ENCODE measurements at regions not wholly inside any gene's neighbourhood (a gene's known extent, or its start where the extent isn't known, plus 50 kb on each side); places are given as distances from the start of the nearest gene placed in this dataset.

DNA sequence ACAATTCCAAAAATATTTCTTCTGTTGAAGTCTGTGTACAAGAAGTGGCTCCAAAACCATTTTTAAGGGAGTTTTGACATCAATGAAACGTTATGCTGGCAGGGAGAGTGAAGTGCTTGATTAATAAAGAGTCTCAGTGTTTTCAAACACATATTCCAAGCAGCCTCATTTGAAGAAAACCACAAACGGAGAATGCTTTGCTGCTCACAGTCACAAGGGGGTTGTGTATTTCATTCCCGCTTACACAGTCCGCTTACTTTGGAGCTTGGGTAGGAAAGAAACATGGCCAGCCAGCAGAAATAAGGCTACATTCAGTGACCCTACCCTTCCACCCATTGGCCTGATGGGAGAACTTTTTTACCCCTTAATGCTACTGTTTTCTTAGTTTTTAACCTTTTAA is 586.2 kb downstream of the RAB28 start:
- no peaks in the 10 kb centered on the region for H3K4me1 ChIP-seq (ENCODE audit: control insufficient read depth, extremely low read depth, insufficient read depth, low read length)
- no peaks in the 10 kb centered on the region for H3K79me2 ChIP-seq (ENCODE audit: control insufficient read depth, insufficient read depth, low read length)
- no peak overlapping the region for H3K4me2 ChIP-seq (ENCODE audit: control insufficient read depth, extremely low read depth, insufficient read depth, low read depth, low read length)
- no peak overlapping the region for H3K27ac ChIP-seq (ENCODE audit: control insufficient read depth, insufficient read depth, low read length)
- H3K27me3 ChIP-seq (ENCODE audit: control insufficient read depth, extremely low read depth, insufficient read depth, low read length) = no peaks in the 10 kb centered on the region
- H2AFZ ChIP-seq (ENCODE audit: control insufficient read depth, low read length) = no peak overlapping the region
- H3K9me1 ChIP-seq (ENCODE audit: control insufficient read depth, extremely low read depth, insufficient read depth, low read length) = no peaks in the 10 kb centered on the region
- dilution Hi-C loops (cut with MboI; ENCODE audit: extremely low pct_ligation_motif_present, low sequenced_read_pairs) = no loop called here
- H3K36me3 ChIP-seq (ENCODE audit: control insufficient read depth in 2 of 2, extremely low read depth in 1 of 2, insufficient read depth in 2 of 2, low read length in 2 of 2) = no peaks in the 10 kb centered on the region
- H3K9ac ChIP-seq (ENCODE audit: control insufficient read depth, extremely low read depth, insufficient read depth, low read length) = no peak overlapping the region
- H3K9me3 ChIP-seq (ENCODE audit: control insufficient read depth, low read depth, low read length) = no peaks in the 10 kb centered on the region
- no peak overlapping the region for H3K4me3 ChIP-seq (ENCODE audit: control insufficient read depth in 2 of 3, extremely low read depth in 1 of 3, insufficient read depth in 2 of 3, low read depth in 1 of 3, low read length in 3 of 3)
- no peaks in the 10 kb centered on the region for H4K20me1 ChIP-seq (ENCODE audit: control insufficient read depth, extremely low read depth, insufficient read depth, low read length)
- TF ChIP-seq EZH2 (IDR thresholded peaks at IDR 0.05; ENCODE audit: low read length) = no peak
- TF ChIP-seq, protein P1, sequence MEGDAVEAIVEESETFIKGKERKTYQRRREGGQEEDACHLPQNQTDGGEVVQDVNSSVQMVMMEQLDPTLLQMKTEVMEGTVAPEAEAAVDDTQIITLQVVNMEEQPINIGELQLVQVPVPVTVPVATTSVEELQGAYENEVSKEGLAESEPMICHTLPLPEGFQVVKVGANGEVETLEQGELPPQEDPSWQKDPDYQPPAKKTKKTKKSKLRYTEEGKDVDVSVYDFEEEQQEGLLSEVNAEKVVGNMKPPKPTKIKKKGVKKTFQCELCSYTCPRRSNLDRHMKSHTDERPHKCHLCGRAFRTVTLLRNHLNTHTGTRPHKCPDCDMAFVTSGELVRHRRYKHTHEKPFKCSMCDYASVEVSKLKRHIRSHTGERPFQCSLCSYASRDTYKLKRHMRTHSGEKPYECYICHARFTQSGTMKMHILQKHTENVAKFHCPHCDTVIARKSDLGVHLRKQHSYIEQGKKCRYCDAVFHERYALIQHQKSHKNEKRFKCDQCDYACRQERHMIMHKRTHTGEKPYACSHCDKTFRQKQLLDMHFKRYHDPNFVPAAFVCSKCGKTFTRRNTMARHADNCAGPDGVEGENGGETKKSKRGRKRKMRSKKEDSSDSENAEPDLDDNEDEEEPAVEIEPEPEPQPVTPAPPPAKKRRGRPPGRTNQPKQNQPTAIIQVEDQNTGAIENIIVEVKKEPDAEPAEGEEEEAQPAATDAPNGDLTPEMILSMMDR (optimal IDR thresholded peaks at IDR 0.05 in 1 of 3, IDR thresholded peaks at IDR 0.05 in 1 of 3, conservative IDR thresholded peaks at IDR 0.05 in 1 of 3; ENCODE audit: extremely low read depth in 1 of 3, insufficient read depth in 2 of 3, low read length in 3 of 3) = no peak
- FAIRE-seq (no peak), DNase-seq (ENCODE audit: low read depth, low spot score) (no peak)

DNA sequence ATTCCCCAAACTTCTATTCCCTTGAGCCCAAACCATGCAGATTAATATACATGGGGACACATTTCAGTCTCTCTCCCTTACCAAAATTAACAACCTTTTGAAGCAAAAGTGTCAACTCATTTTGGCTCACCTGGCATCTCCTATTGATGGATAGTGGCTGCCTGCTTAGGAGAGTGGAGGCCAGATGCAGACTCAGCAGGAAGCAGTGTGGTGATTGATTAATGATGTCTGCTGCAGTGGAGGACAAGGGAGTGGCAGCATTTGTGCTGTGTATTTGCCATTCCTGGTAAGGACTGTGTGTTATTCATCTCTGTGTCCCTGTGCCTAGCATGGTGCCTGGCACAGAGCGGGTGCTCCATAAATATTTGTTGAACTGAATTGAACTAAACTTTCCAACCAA is 590.1 kb downstream of the RAB28 start:
- no peak for DNase-seq (ENCODE audit: low read depth, low spot score)
- Histone ChIP-seq H3K4me2 (ENCODE audit: control insufficient read depth, extremely low read depth, insufficient read depth, low read depth, low read length) (no peak overlapping the region), H3K9ac (ENCODE audit: control insufficient read depth, extremely low read depth, insufficient read depth, low read length) (no peak overlapping the region), H3K4me1 (ENCODE audit: control insufficient read depth, extremely low read depth, insufficient read depth, low read length) (no peaks in the 10 kb centered on the region), H3K9me3 (ENCODE audit: control insufficient read depth, low read depth, low read length) (no peaks in the 10 kb centered on the region), H3K9me1 (ENCODE audit: control insufficient read depth, extremely low read depth, insufficient read depth, low read length) (no peaks in the 10 kb centered on the region), H3K27me3 (ENCODE audit: control insufficient read depth, extremely low read depth, insufficient read depth, low read length) (no peaks in the 10 kb centered on the region), H4K20me1 (ENCODE audit: control insufficient read depth, extremely low read depth, insufficient read depth, low read length) (no peaks in the 10 kb centered on the region), H3K27ac (ENCODE audit: control insufficient read depth, insufficient read depth, low read length) (no peak overlapping the region), H3K36me3 (ENCODE audit: control insufficient read depth in 2 of 2, extremely low read depth in 1 of 2, insufficient read depth in 2 of 2, low read length in 2 of 2) (no peaks in the 10 kb centered on the region), H3K4me3 (ENCODE audit: control insufficient read depth in 2 of 3, extremely low read depth in 1 of 3, insufficient read depth in 2 of 3, low read depth in 1 of 3, low read length in 3 of 3) (no peak overlapping the region), H3K79me2 (ENCODE audit: control insufficient read depth, insufficient read depth, low read length) (no peaks in the 10 kb centered on the region), H2AFZ (ENCODE audit: control insufficient read depth, low read length) (no peak overlapping the region)
- TF ChIP-seq, protein P1 (optimal IDR thresholded peaks at IDR 0.05 in 1 of 3, IDR thresholded peaks at IDR 0.05 in 1 of 3, conservative IDR thresholded peaks at IDR 0.05 in 1 of 3; ENCODE audit: extremely low read depth in 1 of 3, insufficient read depth in 2 of 3, low read length in 3 of 3) = no peak
- no peak for TF ChIP-seq EZH2 (IDR thresholded peaks at IDR 0.05; ENCODE audit: low read length)
- dilution Hi-C loops (cut with MboI; ENCODE audit: extremely low pct_ligation_motif_present, low sequenced_read_pairs) = no loop called here
- no peak for FAIRE-seq

All from keratinocyte (primary cell).